IMR-90 (cell line): ENCODE measurements at regions not wholly inside any gene's neighbourhood (a gene's known extent, or its start where the extent isn't known, plus 50 kb on each side); places are given as distances from the start of the nearest gene placed in this dataset.

Source experiments
- ATAC-seq: fragments of 200-7000 bp; cut with Tn5 transposase; 2 replicates; pipeline ENCODE4 v1.9.1; 2020; ENCODE audit warnings: low read depth, mild to moderate bottlenecking, moderate library complexity
- BruUV-seq: library from RNA; stranded (reverse); fragments of 400-500 nt; replicated peaks from 2 replicates; lab custom pipeline; 2021; lab: Mats Ljungman, UMichigan
- CTCF ChIA-PET: fragments of 300-600 bp; formaldehyde crosslinking; extraction: SDS; loops from one replicate; lab custom pipeline; 2021; ENCODE audit warnings: antibody characterized with exemption; lab: Yijun Ruan, JAX
- POLR2A ChIA-PET: fragments of 300-600 bp; sonication (Branson Sonifier 250); formaldehyde crosslinking; loops from one replicate; lab custom pipeline; 2022; ENCODE audit warnings: antibody characterized with exemption; ENCODE audit not compliant: unreplicated experiment; lab: Charles Lee
- DNase-seq: peaks from one replicate; pipeline ENCODE4 v3.0.0; 2013
- H2AFZ ChIP-seq: replicated peaks from 2 replicates; pipeline ENCODE3; 2013; ENCODE audit warnings: low read length, mild to moderate bottlenecking; ENCODE audit not compliant: poor library complexity
- H2AK5ac ChIP-seq: 2 replicates; pipeline ENCODE4 v1.6.1; 2013; ENCODE audit warnings: low read depth, low read length, inconsistent platforms
- H2AK9ac ChIP-seq: replicated peaks from 2 replicates; pipeline ENCODE3; 2013; ENCODE audit warnings: mild to moderate bottlenecking, low read depth, low read length, moderate library complexity; ENCODE audit not compliant: poor library complexity
- H2BK120ac ChIP-seq: 2 replicates; pipeline ENCODE4 v1.6.1; 2013; ENCODE audit warnings: low read depth, low read length, inconsistent platforms
- H2BK15ac ChIP-seq: 3 replicates; pipeline ENCODE4 v1.6.1; 2013; ENCODE audit warnings: low read depth, low read length, inconsistent platforms
- H2BK20ac ChIP-seq: 2 replicates; pipeline ENCODE4 v1.6.1; 2013; ENCODE audit warnings: low read depth, mild to moderate bottlenecking, inconsistent platforms, low read length, moderate library complexity
- H2BK5ac ChIP-seq: 2 replicates; pipeline ENCODE4 v1.6.1; 2013; ENCODE audit warnings: mild to moderate bottlenecking, low read depth, low read length, inconsistent platforms; ENCODE audit not compliant: poor library complexity, severe bottlenecking
- H3K14ac ChIP-seq: replicated peaks from 2 replicates; pipeline ENCODE4 v1.6.1; 2013; ENCODE audit warnings: low read depth, low read length, inconsistent platforms
- H3K18ac ChIP-seq: 2 replicates; pipeline ENCODE4 v1.6.1; 2013; ENCODE audit warnings: low read depth, low read length, control low read depth
- H3K23ac ChIP-seq: 2 replicates; pipeline ENCODE4 v1.6.1; 2013; ENCODE audit warnings: low read depth, low read length, inconsistent platforms
- H3K27ac ChIP-seq: 2 replicates; pipeline ENCODE4 v1.5.1; 2013; ENCODE audit warnings: mild to moderate bottlenecking, control low read depth, low read length; ENCODE audit not compliant: insufficient read depth
- H3K27me3 ChIP-seq: 2 replicates; pipeline ENCODE4 v1.6.1; 2013; ENCODE audit warnings: low read length; ENCODE audit not compliant: control insufficient read depth, insufficient read depth
- H3K36me3 ChIP-seq: 2 replicates; pipeline ENCODE4 v1.6.1; 2013; ENCODE audit warnings: low read length, mixed read lengths; ENCODE audit not compliant: control insufficient read depth, insufficient read depth
- H3K4ac ChIP-seq: 2 replicates; pipeline ENCODE4 v1.6.1; 2013; ENCODE audit warnings: low read depth, low read length, inconsistent platforms
- H3K4me1 ChIP-seq: 2 replicates; pipeline ENCODE4 v1.6.1; 2013; ENCODE audit warnings: low read length, mixed read lengths; ENCODE audit not compliant: control insufficient read depth, insufficient read depth
- H3K4me2 ChIP-seq: 2 replicates; pipeline ENCODE4 v1.6.1; 2013; ENCODE audit warnings: low read depth, mild to moderate bottlenecking, control low read depth, low read length, moderate library complexity
- H3K4me3 ChIP-seq: 2 replicates; pipeline ENCODE4 v1.5.1; 2013; ENCODE audit warnings: low read depth, mild to moderate bottlenecking, control low read depth, low read length, moderate library complexity; ENCODE audit not compliant: insufficient read depth
- H3K56ac ChIP-seq: 2 replicates; pipeline ENCODE4 v1.6.1; 2013; ENCODE audit warnings: low read length, inconsistent platforms; ENCODE audit not compliant: insufficient read depth; ENCODE audit errors: extremely low read depth
- H3K79me1 ChIP-seq, 2 experiments: 2 replicates each; pipeline ENCODE4 v1.6.1; 2013; ENCODE audit warnings: low read length in 2 of 2, inconsistent platforms in 1 of 2, low read depth in 1 of 2
- H3K9ac ChIP-seq: 2 replicates; pipeline ENCODE4 v1.6.1; 2013; ENCODE audit warnings: low read depth, low read length, control low read depth
- H3K9me1 ChIP-seq: 2 replicates; pipeline ENCODE4 v1.6.1; 2013; ENCODE audit warnings: low read length, inconsistent platforms; ENCODE audit not compliant: insufficient read depth
- H3K9me3 ChIP-seq: 2 replicates; pipeline ENCODE4 v1.6.1; 2013; ENCODE audit warnings: low read length; ENCODE audit not compliant: control insufficient read depth, insufficient read depth
- H4K20me1 ChIP-seq: 2 replicates; pipeline ENCODE4 v1.6.1; 2013; ENCODE audit warnings: low read length, inconsistent platforms; ENCODE audit not compliant: insufficient read depth
- H4K5ac ChIP-seq: 2 replicates; pipeline ENCODE4 v1.6.1; 2013; ENCODE audit warnings: mild to moderate bottlenecking, low read depth, low read length, control low read depth
- H4K8ac ChIP-seq, 2 experiments: 2 replicates each; pipeline ENCODE4 v1.6.1; 2013; ENCODE audit warnings: low read depth in 2 of 2, low read length in 2 of 2, control low read depth in 1 of 2, inconsistent platforms in 1 of 2
- H4K91ac ChIP-seq: 2 replicates; pipeline ENCODE4 v1.6.1; 2013; ENCODE audit warnings: low read depth, low read length, inconsistent platforms; ENCODE audit not compliant: insufficient read depth
- BHLHE40 ChIP-seq: fragments of 150-350 bp; IDR thresholded peaks from 2 replicates; pipeline ENCODE4 v1.6.1; 2016; ENCODE audit warnings: mild to moderate bottlenecking, low read depth, low read length
- CEBPB ChIP-seq: IDR thresholded peaks from 2 replicates; pipeline ENCODE4 v1.6.1; 2012; ENCODE audit warnings: low read depth, low read length, improper control_type of control experiment
- CHD1 ChIP-seq: IDR thresholded peaks from 2 replicates; pipeline ENCODE4 v1.6.1; 2012; ENCODE audit warnings: low read depth, low read length, improper control_type of control experiment
- MAFK ChIP-seq: IDR thresholded peaks from 2 replicates; pipeline ENCODE4 v1.6.1; 2012; ENCODE audit warnings: low read depth, low read length, improper control_type of control experiment
- MXI1 ChIP-seq: IDR thresholded peaks from 2 replicates; pipeline ENCODE4 v1.6.1; 2012; ENCODE audit warnings: low read depth, mild to moderate bottlenecking, low read length, moderate library complexity, borderline replicate concordance
- NFE2L2 ChIP-seq: fragments of 150-350 bp; IDR thresholded peaks from 2 replicates; pipeline ENCODE4 v1.6.1; 2016; ENCODE audit warnings: low read depth, mild to moderate bottlenecking, low read length
- SMC3 ChIP-seq: fragments of 150-350 bp; IDR thresholded peaks from 2 replicates; pipeline ENCODE4 v1.6.1; 2016; ENCODE audit warnings: low read depth, mild to moderate bottlenecking, antibody characterized with exemption, low read length, moderate library complexity
- WGBS, 2 experiments: methylation state at CpG; one replicate each; pipeline versions ENCODE4 v1.1.5 to v1.1.7; 2013; ENCODE audit warnings: missing lambda C conversion rate in 2 of 2; ENCODE audit not compliant: insufficient read length in 1 of 2; ENCODE audit errors: extremely low coverage in 2 of 2; 5-methylcytosine and 5-hydroxymethylcytosine counted together
- dilution Hi-C: fragments of 300-500 bp; cut with HindIII; formaldehyde crosslinking; loops from one replicate; pipeline ENCODE4 v1.14.3; 2018; ENCODE audit warnings: low sequenced_read_pairs; ENCODE audit not compliant: unreplicated experiment
- in situ Hi-C: fragments of 300-500 bp; cut with MboI; formaldehyde crosslinking; loops from 3 replicates; pipeline ENCODE4 v1.14.3; 2019; ENCODE audit warnings: low sequenced_read_pairs, inconsistent platforms, mixed read lengths
- intact Hi-C: fragments of 100-400 bp; cut with micrococcal nuclease; formaldehyde crosslinking; loops from 2 replicates; pipeline ENCODE4 v1.10.0; 2022

DNA sequence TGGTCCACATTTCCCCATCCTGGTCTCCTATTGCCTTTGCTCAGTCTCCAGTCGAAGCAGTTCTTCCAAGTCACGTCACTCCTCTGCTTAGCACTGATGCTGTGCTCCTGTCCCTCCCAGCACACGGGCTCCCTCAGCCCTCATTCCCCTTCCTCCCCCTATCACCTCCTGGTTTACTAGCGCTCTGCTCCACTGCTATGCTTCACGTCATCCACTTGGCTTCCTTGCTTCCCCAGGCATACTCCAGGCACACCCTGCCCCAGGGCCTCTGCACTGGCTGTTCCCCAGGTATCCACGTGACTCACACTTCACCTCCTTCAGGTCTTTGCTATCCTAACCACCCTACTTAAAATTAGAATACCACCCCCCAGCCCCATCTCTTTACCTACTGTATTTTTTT, 269.3 kb downstream of the GLI2 start:
- H3K9ac ChIP-seq = no peak overlapping the region
- 0 out of 2 replicates have a peak, but pooled peaks cover 3% of the 10 kb centered on the region for H3K9me1 ChIP-seq
- no peak overlapping the region for H3K4me2 ChIP-seq
- ChIA-PET CTCF (no interaction called here), POLR2A (no interaction called here)
- no peak overlapping the region for H4K8ac ChIP-seq
- no peaks in the 10 kb centered on the region for H4K20me1 ChIP-seq
- TF ChIP-seq NFE2L2 (no peak), MAFK (no peak), MXI1 (no peak), SMC3 (no peak), CEBPB (no peak), CHD1 (no peak), BHLHE40 (no peak)
- H2BK120ac ChIP-seq = no peak overlapping the region
- H3K4me3 ChIP-seq = no peak overlapping the region
- no peak overlapping the region for H3K27ac ChIP-seq
- dilution Hi-C loops (no loop called here), in situ Hi-C loops (no loop called here), intact Hi-C loops (no loop called here)
- DNase-seq = no peak
- H3K23ac ChIP-seq = no peak overlapping the region
- H3K4me1 ChIP-seq = no peaks in the 10 kb centered on the region
- no peak overlapping the region for H3K14ac ChIP-seq
- no TSS peak for BruUV-seq
- H2AK9ac ChIP-seq = no peak overlapping the region
- H3K9me3 ChIP-seq = peaks cover 6% of the 10 kb centered on the region; the same call in 1 of the 2 replicates
- no peak overlapping the region for H4K91ac ChIP-seq
- no peak overlapping the region for H3K18ac ChIP-seq
- H2BK15ac ChIP-seq = no peak overlapping the region
- H3K79me1 ChIP-seq = no peaks in the 10 kb centered on the region
- no peak for ATAC-seq
- no peak overlapping the region for H3K4ac ChIP-seq
- no peak overlapping the region for H2AK5ac ChIP-seq
- WGBS, 2 experiments = 70% methylated on average over 6 of the region's 6 CpGs; no CpG with 5 or more reads in 1 of the 2 experiments
- no peak overlapping the region for H2AFZ ChIP-seq
- no peak overlapping the region for H4K5ac ChIP-seq
- peaks cover 30% of the 10 kb centered on the region for H3K27me3 ChIP-seq
- H2BK5ac ChIP-seq = no peak overlapping the region
- H2BK20ac ChIP-seq = no peak overlapping the region
- H3K56ac ChIP-seq = no peak overlapping the region
- no peaks in the 10 kb centered on the region for H3K36me3 ChIP-seq
